IPS-20b (cell line): ENCODE measurements at regions not wholly inside any gene's neighbourhood (a gene's known extent, or its start where the extent isn't known, plus 50 kb on each side); places are given as distances from the start of the nearest gene placed in this dataset.
A peak's percentile ranks its signal among the peaks of the same experiment; 100 is the strongest.

ENCODE experiments used
- H3K27ac ChIP-seq: one replicate; pipeline ENCODE4 v1.5.1; 2013; ENCODE audit warnings: low read length
- H3K27me3 ChIP-seq: 2 replicates; pipeline ENCODE4 v1.6.1; 2013; ENCODE audit warnings: mild to moderate bottlenecking, low read length, inconsistent platforms; ENCODE audit not compliant: insufficient read depth
- H3K36me3 ChIP-seq: 2 replicates; pipeline ENCODE4 v1.6.1; 2013; ENCODE audit warnings: low read depth, mild to moderate bottlenecking, inconsistent platforms, low read length, moderate library complexity; ENCODE audit not compliant: insufficient read depth
- H3K4me1 ChIP-seq: 2 replicates; pipeline ENCODE4 v1.6.1; 2013; ENCODE audit warnings: mild to moderate bottlenecking, control low read depth, inconsistent platforms, low read length, moderate library complexity; ENCODE audit not compliant: insufficient read depth
- H3K4me3 ChIP-seq: 2 replicates; pipeline ENCODE4 v1.5.1; 2013; ENCODE audit warnings: mild to moderate bottlenecking, low read length, inconsistent platforms
- H3K9ac ChIP-seq: 2 replicates; pipeline ENCODE4 v1.6.1; 2013; ENCODE audit warnings: low read depth, mild to moderate bottlenecking, inconsistent platforms, low read length, moderate library complexity
- H3K9me3 ChIP-seq: 2 replicates; pipeline ENCODE4 v1.6.1; 2013; ENCODE audit warnings: mild to moderate bottlenecking, low read depth, low read length, inconsistent platforms; ENCODE audit not compliant: insufficient read depth

DNA sequence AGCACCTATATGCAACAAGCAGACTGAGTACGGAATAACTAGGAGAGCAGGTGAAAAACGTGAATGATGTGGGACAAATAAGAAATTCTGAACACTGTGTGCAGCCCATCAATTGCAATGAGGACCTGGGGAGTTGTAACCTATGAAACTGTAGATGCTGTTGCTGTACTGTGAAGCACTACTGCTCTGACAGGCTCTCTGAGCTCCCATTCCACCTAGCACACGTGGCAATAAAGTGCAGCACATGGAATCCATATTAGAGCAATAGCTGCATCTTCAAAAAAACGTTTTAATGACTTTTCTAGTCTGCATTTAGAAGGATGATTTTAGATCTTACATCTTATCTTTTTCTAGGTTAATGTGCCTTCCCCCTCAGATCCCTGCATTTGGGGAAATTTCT, 748.7 kb upstream of the GOLIM4 start:
- Histone ChIP-seq H3K9ac (no peak overlapping the region), H3K27ac (no peak overlapping the region), H3K4me3 (no peak overlapping the region), H3K27me3 (no peaks in the 10 kb centered on the region), H3K9me3 (no peaks in the 10 kb centered on the region; the same call in 1 of the 2 replicates), H3K36me3 (no peaks in the 10 kb centered on the region), H3K4me1 (peaks cover 22% of the 10 kb centered on the region; the same call in 1 of the 2 replicates)

DNA sequence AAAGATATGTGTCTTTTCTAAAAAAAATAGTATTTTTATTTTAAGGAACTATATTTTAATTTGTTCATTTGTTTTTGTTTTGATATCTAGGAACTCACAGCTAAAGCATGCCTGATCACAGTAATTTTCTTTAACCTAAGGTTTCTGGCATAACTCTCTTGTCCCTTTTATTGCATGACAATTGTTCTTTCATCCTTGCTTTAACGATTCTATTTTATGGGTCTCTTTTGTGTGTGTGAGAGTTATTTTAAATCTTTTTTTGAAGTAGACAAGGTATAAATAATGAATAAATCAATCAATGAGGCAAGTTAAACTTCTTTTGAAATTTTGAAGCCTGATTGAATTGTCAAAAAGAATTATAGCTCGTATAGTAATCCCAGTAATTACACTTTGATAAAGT, 747.8 kb upstream of the GOLIM4 start:
- H3K4me3 ChIP-seq = no peak overlapping the region
- H3K27ac ChIP-seq = no peak overlapping the region
- no peak overlapping the region for H3K9ac ChIP-seq
- peaks cover 32% of the 10 kb centered on the region for H3K4me1 ChIP-seq
- H3K36me3 ChIP-seq = no peaks in the 10 kb centered on the region
- H3K9me3 ChIP-seq = no peaks in the 10 kb centered on the region; the same call in 1 of the 2 replicates
- H3K27me3 ChIP-seq = no peaks in the 10 kb centered on the region

DNA sequence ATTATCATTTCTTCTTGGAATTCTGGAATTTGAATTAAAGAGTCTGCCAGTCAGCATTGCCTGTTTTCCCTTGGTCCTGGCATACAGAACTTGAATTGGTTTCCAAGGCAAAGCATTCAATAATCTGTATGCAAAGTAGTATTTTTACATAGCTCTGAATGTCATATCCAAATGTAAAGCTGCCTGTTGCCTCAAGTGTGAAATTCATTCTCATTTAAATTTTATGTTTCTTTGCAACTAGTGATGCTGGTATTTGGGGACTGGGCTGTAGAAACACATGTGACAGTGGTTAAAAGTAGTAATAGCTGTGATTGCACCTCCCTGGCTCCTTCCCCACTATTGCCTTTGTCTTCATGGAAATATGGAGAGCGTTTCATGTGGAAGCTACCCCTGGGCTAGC, 743.9 kb upstream of the GOLIM4 start:
- peak overlapping the region; percentile 96 for H3K27ac ChIP-seq
- peak overlapping the region; percentile 44; the same call in 1 of the 2 replicates for H3K9ac ChIP-seq
- H3K4me3 ChIP-seq = peak overlapping the region; percentile 3; the same call in 1 of the 2 replicates
- H3K36me3 ChIP-seq = peaks cover 11% of the 10 kb centered on the region; the same call in 1 of the 2 replicates
- H3K27me3 ChIP-seq = no peaks in the 10 kb centered on the region
- peaks cover 42% of the 10 kb centered on the region for H3K4me1 ChIP-seq
- peaks cover 3% of the 10 kb centered on the region; the same call in 1 of the 2 replicates for H3K9me3 ChIP-seq

DNA sequence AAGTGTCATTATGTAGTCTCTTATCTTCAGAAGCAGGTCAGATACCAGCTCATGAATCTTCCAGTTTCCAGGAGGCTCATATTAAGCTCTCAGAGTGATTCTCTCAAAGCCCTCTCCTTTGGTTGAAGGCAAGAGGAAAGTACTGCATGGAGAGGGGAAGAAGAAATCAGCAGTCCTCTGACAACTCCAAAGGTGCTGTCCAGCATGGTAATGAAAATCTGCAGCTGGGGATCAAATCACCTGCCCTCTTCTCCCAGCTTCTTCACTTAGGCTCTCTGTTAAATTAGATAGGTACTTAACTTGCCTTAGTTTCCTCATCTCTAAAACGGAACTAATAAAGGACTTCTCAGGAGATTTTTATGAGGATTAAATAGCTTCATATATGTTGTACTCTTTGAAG, 738.8 kb upstream of the GOLIM4 start:
- no peaks in the 10 kb centered on the region for H3K27me3 ChIP-seq
- H3K4me1 ChIP-seq = peaks cover 20% of the 10 kb centered on the region
- H3K9me3 ChIP-seq = peaks cover 14% of the 10 kb centered on the region
- H3K4me3 ChIP-seq = no peak overlapping the region
- H3K9ac ChIP-seq = no peak overlapping the region
- no peak overlapping the region for H3K27ac ChIP-seq
- peaks cover 20% of the 10 kb centered on the region; the same call in 1 of the 2 replicates for H3K36me3 ChIP-seq

DNA sequence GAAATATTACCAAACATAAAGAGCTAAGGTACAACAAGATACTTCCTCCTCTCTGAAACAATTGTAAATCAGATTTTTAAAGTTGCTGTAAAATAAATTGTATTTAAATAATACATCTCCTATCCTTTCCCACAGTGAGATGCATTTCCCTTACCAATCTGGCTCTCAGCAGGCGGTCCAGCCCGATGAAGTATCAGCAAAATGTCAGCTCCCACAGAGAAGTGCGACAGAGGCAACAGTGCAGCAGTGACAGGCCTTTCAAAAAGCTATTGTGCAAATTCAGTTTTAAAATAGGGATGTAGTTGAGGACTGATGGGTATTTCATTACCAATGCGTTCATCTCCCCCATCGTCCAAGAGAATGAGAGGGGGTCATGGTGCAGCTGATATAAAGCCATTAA, 733.2 kb upstream of the GOLIM4 start:
- Histone ChIP-seq H3K27me3 (no peaks in the 10 kb centered on the region), H3K36me3 (0 out of 2 replicates have a peak, but pooled peaks cover 3% of the 10 kb centered on the region), H3K27ac (no peak overlapping the region), H3K4me3 (no peak overlapping the region), H3K9me3 (peaks cover 8% of the 10 kb centered on the region), H3K9ac (no peak overlapping the region), H3K4me1 (peaks cover 16% of the 10 kb centered on the region; the same call in 1 of the 2 replicates)

DNA sequence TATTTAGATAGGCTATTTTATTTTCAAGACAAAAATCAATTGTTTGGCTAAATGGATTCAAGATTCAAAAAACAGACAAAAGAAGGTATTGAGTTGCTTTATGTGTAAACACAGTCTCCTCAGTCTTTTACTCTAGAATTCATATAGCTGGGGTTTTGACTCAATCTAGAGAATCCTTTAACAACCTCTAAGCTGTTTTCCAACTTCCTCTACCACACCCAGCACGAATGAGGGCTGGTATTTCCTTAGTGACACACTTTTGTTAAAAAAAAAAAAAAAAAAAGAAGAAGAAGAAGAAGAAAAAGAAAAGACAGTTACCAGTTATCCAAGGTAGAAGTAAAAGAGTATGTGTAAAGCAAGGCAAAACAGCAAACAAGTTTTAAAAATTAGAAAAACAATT, 732.8 kb upstream of the GOLIM4 start:
- Histone ChIP-seq H3K4me3 (no peak overlapping the region), H3K9me3 (peaks cover 4% of the 10 kb centered on the region), H3K27me3 (no peaks in the 10 kb centered on the region), H3K27ac (no peak overlapping the region), H3K9ac (peak overlapping the region; percentile 4; the same call in 1 of the 2 replicates), H3K36me3 (no peaks in the 10 kb centered on the region), H3K4me1 (peaks cover 16% of the 10 kb centered on the region; the same call in 1 of the 2 replicates)

DNA sequence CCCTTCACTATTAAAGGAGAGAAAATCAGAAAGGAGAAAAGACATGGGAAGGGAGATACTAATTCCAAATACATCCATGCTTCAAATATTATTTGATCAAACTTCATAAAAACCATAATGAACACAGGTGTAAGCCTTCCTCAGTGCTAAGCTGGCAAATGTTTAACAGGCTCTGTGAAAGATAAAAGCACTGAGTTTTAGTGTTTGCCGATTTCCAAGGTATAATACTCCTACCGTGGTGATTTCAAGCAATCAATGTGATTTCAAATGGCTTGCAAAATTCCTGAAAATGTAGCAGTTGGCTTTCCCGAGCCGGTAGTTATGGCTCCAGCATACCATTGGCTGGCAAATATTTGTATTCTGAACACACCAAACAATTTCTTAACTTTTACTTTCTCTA, 732.3 kb upstream of the GOLIM4 start:
- H3K9ac ChIP-seq = peak overlapping the region; percentile 4; the same call in 1 of the 2 replicates
- no peaks in the 10 kb centered on the region for H3K36me3 ChIP-seq
- H3K27me3 ChIP-seq = no peaks in the 10 kb centered on the region
- H3K4me1 ChIP-seq = peaks cover 16% of the 10 kb centered on the region; the same call in 1 of the 2 replicates
- peak overlapping the region; percentile 5 for H3K27ac ChIP-seq
- H3K4me3 ChIP-seq = no peak overlapping the region
- H3K9me3 ChIP-seq = no peaks in the 10 kb centered on the region

DNA sequence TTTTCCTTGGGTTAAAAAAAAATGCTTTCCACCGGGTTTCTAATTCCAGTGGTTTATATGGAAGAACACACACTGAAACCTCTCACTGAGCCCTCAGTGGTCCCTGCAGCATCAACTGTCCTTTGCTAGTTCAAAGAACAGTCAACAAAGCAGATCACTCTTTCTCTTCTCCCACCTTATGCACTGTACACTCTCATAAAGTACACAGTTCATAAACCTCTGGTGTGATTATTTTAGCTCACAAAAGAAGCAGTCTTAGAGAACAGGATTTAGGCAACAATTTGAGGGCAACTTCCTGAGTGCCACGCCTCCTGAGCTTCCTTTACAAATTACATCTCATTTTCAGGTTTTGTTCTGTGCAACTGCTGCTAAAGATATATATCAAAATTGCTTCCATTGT, 728.4 kb upstream of the GOLIM4 start:
- Histone ChIP-seq H3K27ac (no peak overlapping the region), H3K9me3 (no peaks in the 10 kb centered on the region), H3K9ac (no peak overlapping the region), H3K4me1 (peaks cover 13% of the 10 kb centered on the region; the same call in 1 of the 2 replicates), H3K36me3 (no peaks in the 10 kb centered on the region), H3K27me3 (no peaks in the 10 kb centered on the region), H3K4me3 (no peak overlapping the region)

DNA sequence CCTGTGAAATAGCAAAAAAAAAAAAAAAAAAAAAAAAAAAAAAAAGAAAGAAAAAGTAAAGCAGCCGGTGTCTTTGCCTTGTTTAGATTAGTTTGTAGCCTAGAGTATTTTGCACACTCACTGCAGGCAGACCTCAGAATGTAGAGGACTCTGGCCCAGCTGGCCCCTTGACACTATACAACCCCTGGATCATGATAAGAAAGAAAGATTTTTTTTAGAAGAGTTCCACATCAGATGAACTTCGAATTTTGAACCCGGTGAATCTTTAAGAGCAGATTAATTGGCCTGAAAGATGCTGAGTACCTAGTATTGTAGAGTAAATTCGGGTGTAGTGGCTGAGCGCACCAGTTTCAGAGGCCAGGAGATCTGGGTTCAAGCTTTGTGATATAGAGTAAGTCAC, 727.7 kb upstream of the GOLIM4 start:
- H3K27ac ChIP-seq = no peak overlapping the region
- peaks cover 7% of the 10 kb centered on the region; the same call in 1 of the 2 replicates for H3K4me1 ChIP-seq
- H3K9ac ChIP-seq = no peak overlapping the region

DNA sequence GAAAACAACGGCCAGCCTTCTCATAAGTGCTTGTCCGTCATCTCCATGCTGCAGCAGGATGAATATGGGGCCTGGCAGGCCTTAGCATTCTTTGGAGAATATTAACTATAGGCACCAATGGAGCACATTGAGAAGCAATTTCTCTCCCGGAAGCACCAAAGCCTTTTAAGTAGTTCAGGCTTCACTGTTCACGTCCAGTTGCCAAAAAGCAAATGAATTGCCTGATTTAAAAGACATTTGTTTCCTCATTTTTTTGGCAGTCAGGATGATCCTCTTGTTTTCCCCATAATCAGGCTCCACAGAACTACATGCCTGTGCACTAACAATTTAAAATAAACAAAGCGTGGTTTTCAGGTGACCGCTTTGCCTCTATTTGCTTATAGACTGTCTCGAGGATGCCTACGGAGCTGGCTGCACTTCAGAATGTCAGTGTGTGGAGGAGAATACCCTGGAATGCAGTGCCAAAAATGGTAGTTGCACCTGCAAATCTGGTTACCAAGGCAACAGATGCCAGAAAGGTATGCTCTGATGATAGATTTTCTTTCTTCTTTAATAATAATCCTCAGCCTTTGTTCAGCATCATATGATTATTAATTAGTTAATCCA, 725.2 kb upstream of the GOLIM4 start:
- no peak overlapping the region for H3K9ac ChIP-seq
- peaks cover 10% of the 10 kb centered on the region for H3K4me1 ChIP-seq
- no peaks in the 10 kb centered on the region for H3K27me3 ChIP-seq
- H3K4me3 ChIP-seq = no peak overlapping the region
- no peaks in the 10 kb centered on the region for H3K36me3 ChIP-seq
- H3K27ac ChIP-seq = no peak overlapping the region
- no peaks in the 10 kb centered on the region for H3K9me3 ChIP-seq

More for the DNA sequence above, 727.7 kb upstream of the GOLIM4 start:
- H3K9me3 ChIP-seq = no peaks in the 10 kb centered on the region
- no peaks in the 10 kb centered on the region for H3K36me3 ChIP-seq
- no peak overlapping the region for H3K4me3 ChIP-seq
- no peaks in the 10 kb centered on the region for H3K27me3 ChIP-seq

DNA sequence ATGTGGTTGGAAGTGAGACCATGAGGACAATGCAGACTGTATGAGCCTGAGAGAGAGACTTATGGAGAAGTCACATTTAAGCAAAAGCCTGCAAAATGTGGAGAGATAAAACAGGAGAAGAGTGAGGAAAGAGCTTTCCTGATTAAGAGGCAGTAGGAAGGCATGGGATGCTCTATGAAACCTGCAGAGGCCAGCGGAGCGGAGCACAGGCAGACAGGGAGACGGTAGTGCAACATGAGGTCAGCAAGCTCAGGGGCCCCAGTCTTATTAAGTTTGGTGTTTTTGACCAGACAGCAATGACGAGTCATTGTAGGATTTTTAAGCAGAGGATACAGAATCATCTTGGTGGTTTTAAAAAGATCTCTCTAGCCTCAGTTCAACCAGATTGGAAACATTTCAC, 721.5 kb upstream of the GOLIM4 start:
- no peak overlapping the region for H3K9ac ChIP-seq
- H3K4me1 ChIP-seq = peaks cover 39% of the 10 kb centered on the region
- no peaks in the 10 kb centered on the region for H3K36me3 ChIP-seq
- H3K4me3 ChIP-seq = no peak overlapping the region
- no peaks in the 10 kb centered on the region for H3K27me3 ChIP-seq
- H3K9me3 ChIP-seq = no peaks in the 10 kb centered on the region
- H3K27ac ChIP-seq = no peak overlapping the region

DNA sequence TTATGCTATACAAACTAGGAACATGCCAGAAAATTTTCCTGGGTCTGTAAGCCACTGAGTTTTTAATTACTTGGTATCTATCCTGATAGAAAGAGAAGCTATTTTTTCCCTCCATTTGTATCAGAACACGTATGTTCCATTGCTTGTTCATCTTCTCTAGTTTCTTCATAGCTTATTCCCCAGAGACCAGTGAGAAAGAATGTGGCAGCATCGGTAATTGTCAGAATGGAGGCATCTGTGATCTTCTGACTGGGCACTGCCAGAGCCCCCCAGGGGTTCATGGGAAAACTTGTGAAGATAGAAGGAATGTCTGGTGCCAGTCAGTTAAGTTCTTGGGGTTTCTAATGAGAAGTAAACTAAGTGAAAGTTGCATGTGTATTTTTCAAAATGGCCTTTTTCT, 720.2 kb upstream of the GOLIM4 start:
- Histone ChIP-seq H3K4me3 (no peak overlapping the region), H3K36me3 (no peaks in the 10 kb centered on the region), H3K9ac (no peak overlapping the region), H3K9me3 (no peaks in the 10 kb centered on the region), H3K27me3 (no peaks in the 10 kb centered on the region), H3K27ac (peak overlapping the region; percentile 6), H3K4me1 (peaks cover 48% of the 10 kb centered on the region)
